Liver (tissue), 7 donors: ENCODE measurements at regions not wholly inside any gene's neighbourhood (a gene's known extent, or its start where the extent isn't known, plus 50 kb on each side); places are given as distances from the start of the nearest gene placed in this dataset.

Experiments
- DNase-seq: peaks from one replicate; pipeline ENCODE4 v3.0.0-alpha.2; 2017; ENCODE audit warnings: low spot score
- H3K27ac ChIP-seq, 2 donors: one replicate each; pipeline ENCODE4 v1.7.0; 2013; ENCODE audit warnings: inconsistent platforms in 2 of 2, low read length in 2 of 2, control low read depth in 1 of 2, low read depth in 1 of 2, mild to moderate bottlenecking in 1 of 2
- H3K27me3 ChIP-seq, 4 donors: one replicate each; pipeline versions ENCODE4 v1.6.1 to v1.7.0; 2013; ENCODE audit warnings: low read length in 3 of 4, inconsistent platforms in 1 of 4, mild to moderate bottlenecking in 1 of 4, moderate library complexity in 1 of 4; ENCODE audit not compliant: control insufficient read depth in 4 of 4, insufficient read depth in 4 of 4
- H3K36me3 ChIP-seq, 4 donors: one replicate each; pipeline versions ENCODE4 v1.6.1 to v1.7.0; 2013; ENCODE audit warnings: low read length in 3 of 4, mild to moderate bottlenecking in 3 of 4, low read depth in 1 of 4, moderate library complexity in 1 of 4; ENCODE audit not compliant: control insufficient read depth in 4 of 4, insufficient read depth in 3 of 4
- H3K4me1 ChIP-seq, 4 donors: one replicate each; pipeline versions ENCODE4 v1.6.1 to v1.7.0; 2013; ENCODE audit warnings: low read length in 3 of 4, mild to moderate bottlenecking in 3 of 4, moderate library complexity in 1 of 4; ENCODE audit not compliant: control insufficient read depth in 4 of 4, insufficient read depth in 4 of 4
- H3K4me3 ChIP-seq, 3 donors: one replicate each; pipeline versions ENCODE4 v1.6.1 to v1.7.0; 2013; ENCODE audit warnings: low read length in 3 of 3, control low read depth in 1 of 3, low read depth in 1 of 3, mild to moderate bottlenecking in 1 of 3
- H3K9ac ChIP-seq, 2 donors: one replicate each; pipeline ENCODE4 v1.7.0; 2013; ENCODE audit warnings: low read length in 2 of 2, mild to moderate bottlenecking in 2 of 2, moderate library complexity in 2 of 2, control low read depth in 1 of 2, low read depth in 1 of 2
- H3K9me3 ChIP-seq, 4 donors: one replicate each; pipeline versions ENCODE4 v1.6.1 to v1.7.0; 2013; ENCODE audit warnings: low read length in 3 of 4; ENCODE audit not compliant: control insufficient read depth in 4 of 4
- EGR1 ChIP-seq, 2 donors: IDR thresholded peaks; 2 replicates each; pipeline ENCODE4 v1.6.1; 2016 to 2018; ENCODE audit warnings: antibody characterized with exemption in 2 of 2, low read depth in 2 of 2
- FOXA1 ChIP-seq: IDR thresholded peaks from 2 replicates; pipeline ENCODE4 v1.6.1; 2016; ENCODE audit warnings: antibody characterized with exemption
- FOXA2 ChIP-seq: IDR thresholded peaks from 2 replicates; pipeline ENCODE4 v1.6.1; 2016; ENCODE audit warnings: antibody characterized with exemption
- HNF4A ChIP-seq, 2 donors: conservative IDR thresholded peaks; 2 replicates each; pipeline ENCODE4 v1.6.1; 2016; ENCODE audit warnings: antibody characterized with exemption in 2 of 2, mild to moderate bottlenecking in 2 of 2
- HNF4G ChIP-seq: IDR thresholded peaks from 2 replicates; pipeline ENCODE4 v1.6.1; 2016; ENCODE audit warnings: antibody characterized with exemption
- JUND ChIP-seq, 2 donors: IDR thresholded peaks; 2 replicates each; pipeline ENCODE4 v1.6.1; 2016; ENCODE audit warnings: antibody characterized with exemption in 2 of 2
- NR2F2 ChIP-seq: IDR thresholded peaks from 2 replicates; pipeline ENCODE4 v1.6.1; 2016; ENCODE audit warnings: antibody characterized with exemption
- RAD21 ChIP-seq, 2 donors: IDR thresholded peaks; 2 replicates each; pipeline ENCODE4 v1.6.1; 2016; ENCODE audit warnings: antibody characterized with exemption in 2 of 2, mild to moderate bottlenecking in 2 of 2
- RXRA ChIP-seq, 2 donors: IDR thresholded peaks; 2 replicates each; pipeline ENCODE4 v1.6.1; 2017 to 2018; ENCODE audit warnings: antibody characterized with exemption in 2 of 2, mild to moderate bottlenecking in 1 of 2
- SP1 ChIP-seq: IDR thresholded peaks from 2 replicates; pipeline ENCODE4 v1.6.1; 2018; ENCODE audit warnings: antibody characterized with exemption, mild to moderate bottlenecking
- TAF1 ChIP-seq: conservative IDR thresholded peaks from 2 replicates; pipeline ENCODE4 v1.6.1; 2016; ENCODE audit warnings: antibody characterized with exemption, mild to moderate bottlenecking
- YY1 ChIP-seq: IDR thresholded peaks from 2 replicates; pipeline ENCODE4 v1.6.1; 2016; ENCODE audit warnings: antibody characterized with exemption, mild to moderate bottlenecking
- TF ChIP-seq, protein P1 (sequence below): fragments of 150-350 bp; IDR thresholded peaks from 2 replicates; pipeline ENCODE4 v1.5.1; 2017; ENCODE audit warnings: improper control_type of control experiment, low read depth, low read length; ENCODE audit not compliant: missing input control
- TF ChIP-seq, protein P2 (sequence below): IDR thresholded peaks from 2 replicates; pipeline ENCODE4 v1.6.1; 2016; ENCODE audit warnings: antibody characterized with exemption
- TF ChIP-seq, protein P3 (sequence below): IDR thresholded peaks from 2 replicates; pipeline ENCODE4 v1.6.1; 2016; ENCODE audit warnings: antibody characterized with exemption
- donor health status: healthy.
- donor health status: healthy.
- donor health status: healthy.
- donor health status: healthy.

DNA sequence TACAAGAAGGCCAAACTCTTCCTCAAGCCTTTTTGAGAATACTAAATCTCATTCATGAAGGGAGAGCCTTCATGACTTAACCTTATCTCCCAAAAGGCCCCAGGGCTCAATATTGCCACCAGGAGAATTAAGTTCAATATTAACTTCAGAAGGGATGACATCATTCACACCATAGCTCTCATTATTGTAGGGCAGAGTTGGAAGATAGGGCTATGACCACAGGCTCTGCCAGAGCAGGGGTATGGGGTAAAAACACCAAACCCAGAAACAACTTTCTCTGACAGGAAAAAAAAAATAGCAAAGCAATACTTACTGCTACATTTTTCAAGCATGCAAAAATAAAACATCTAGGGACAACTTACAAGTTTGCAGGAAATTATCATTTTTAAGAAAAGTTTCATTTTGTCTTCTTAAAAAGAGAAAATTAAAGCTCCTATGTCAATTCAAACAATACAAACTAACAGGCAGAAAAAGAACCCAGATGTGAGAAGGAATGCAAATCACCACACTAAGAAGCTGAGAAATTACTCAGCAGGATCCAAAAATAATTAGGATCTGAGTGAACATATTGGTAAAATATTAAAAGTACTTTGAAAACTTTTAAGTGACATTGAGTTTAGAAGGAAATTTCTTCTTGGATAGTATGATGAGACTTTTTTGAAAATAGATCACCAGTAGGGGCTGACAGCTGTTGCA lies 1156.5 kb downstream of the NCAM2 start:
- DNase-seq: no peak
- H3K36me3 ChIP-seq: no peaks in the 10 kb centered on the region
- no peak overlapping the region for H3K27ac ChIP-seq
- H3K4me3 ChIP-seq: no peak overlapping the region
- no peaks in the 10 kb centered on the region for H3K27me3 ChIP-seq
- no peak overlapping the region for H3K9ac ChIP-seq
- no peak for TF ChIP-seq FOXA2
- no peak for TF ChIP-seq SP1
- TF ChIP-seq YY1: no peak
- TF ChIP-seq RAD21 (IDR thresholded peaks at IDR 0.05): no peak
- TF ChIP-seq, protein P1, sequence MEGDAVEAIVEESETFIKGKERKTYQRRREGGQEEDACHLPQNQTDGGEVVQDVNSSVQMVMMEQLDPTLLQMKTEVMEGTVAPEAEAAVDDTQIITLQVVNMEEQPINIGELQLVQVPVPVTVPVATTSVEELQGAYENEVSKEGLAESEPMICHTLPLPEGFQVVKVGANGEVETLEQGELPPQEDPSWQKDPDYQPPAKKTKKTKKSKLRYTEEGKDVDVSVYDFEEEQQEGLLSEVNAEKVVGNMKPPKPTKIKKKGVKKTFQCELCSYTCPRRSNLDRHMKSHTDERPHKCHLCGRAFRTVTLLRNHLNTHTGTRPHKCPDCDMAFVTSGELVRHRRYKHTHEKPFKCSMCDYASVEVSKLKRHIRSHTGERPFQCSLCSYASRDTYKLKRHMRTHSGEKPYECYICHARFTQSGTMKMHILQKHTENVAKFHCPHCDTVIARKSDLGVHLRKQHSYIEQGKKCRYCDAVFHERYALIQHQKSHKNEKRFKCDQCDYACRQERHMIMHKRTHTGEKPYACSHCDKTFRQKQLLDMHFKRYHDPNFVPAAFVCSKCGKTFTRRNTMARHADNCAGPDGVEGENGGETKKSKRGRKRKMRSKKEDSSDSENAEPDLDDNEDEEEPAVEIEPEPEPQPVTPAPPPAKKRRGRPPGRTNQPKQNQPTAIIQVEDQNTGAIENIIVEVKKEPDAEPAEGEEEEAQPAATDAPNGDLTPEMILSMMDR: no peak
- TF ChIP-seq HNF4G: no peak
- TF ChIP-seq TAF1: no peak
- TF ChIP-seq EGR1 (IDR thresholded peaks at IDR 0.05; ENCODE audit: low read depth in 2 of 2): no peak
- H3K4me1 ChIP-seq: no peaks in the 10 kb centered on the region
- H3K9me3 ChIP-seq: no peaks in the 10 kb centered on the region

DNA sequence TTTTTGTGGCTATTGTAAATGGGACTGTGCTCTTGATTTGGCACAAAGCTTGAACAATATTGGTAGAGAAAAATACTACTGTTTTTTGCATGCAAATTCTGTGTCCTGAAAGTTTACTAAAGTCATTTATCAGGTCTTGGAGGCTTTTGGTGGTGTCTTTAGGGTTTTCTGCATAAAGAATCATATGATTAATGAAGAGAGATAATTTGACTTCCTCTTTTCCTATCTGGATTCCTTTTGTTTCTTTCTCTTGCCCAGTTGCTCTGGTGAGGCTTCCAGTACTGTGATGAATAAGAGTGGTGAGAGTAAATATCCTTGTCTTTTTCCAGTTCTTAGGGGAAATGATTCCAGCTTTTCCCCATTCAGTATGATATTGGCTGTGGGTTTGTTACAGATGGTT lies 1166.7 kb downstream of the NCAM2 start:
- Histone ChIP-seq H3K27me3 (no peaks in the 10 kb centered on the region), H3K9me3 (peaks cover 0 to 3% (median 0%) of the 10 kb centered on the region in 4 donors), H3K4me1 (no peaks in the 10 kb centered on the region), H3K4me3 (no peak overlapping the region), H3K36me3 (no peaks in the 10 kb centered on the region), H3K27ac (no peak overlapping the region), H3K9ac (no peak overlapping the region)
- no peak for DNase-seq
- TF ChIP-seq RXRA (IDR thresholded peaks at IDR 0.05): no peak
- no peak for TF ChIP-seq HNF4G
- TF ChIP-seq HNF4A (conservative IDR thresholded peaks at IDR 0.05): no peak
- TF ChIP-seq, protein P2, sequence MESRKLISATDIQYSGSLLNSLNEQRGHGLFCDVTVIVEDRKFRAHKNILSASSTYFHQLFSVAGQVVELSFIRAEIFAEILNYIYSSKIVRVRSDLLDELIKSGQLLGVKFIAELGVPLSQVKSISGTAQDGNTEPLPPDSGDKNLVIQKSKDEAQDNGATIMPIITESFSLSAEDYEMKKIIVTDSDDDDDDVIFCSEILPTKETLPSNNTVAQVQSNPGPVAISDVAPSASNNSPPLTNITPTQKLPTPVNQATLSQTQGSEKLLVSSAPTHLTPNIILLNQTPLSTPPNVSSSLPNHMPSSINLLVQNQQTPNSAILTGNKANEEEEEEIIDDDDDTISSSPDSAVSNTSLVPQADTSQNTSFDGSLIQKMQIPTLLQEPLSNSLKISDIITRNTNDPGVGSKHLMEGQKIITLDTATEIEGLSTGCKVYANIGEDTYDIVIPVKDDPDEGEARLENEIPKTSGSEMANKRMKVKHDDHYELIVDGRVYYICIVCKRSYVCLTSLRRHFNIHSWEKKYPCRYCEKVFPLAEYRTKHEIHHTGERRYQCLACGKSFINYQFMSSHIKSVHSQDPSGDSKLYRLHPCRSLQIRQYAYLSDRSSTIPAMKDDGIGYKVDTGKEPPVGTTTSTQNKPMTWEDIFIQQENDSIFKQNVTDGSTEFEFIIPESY: no peak
- TF ChIP-seq, protein P1: no peak
- TF ChIP-seq YY1: no peak
- no peak for TF ChIP-seq FOXA1
- TF ChIP-seq NR2F2: no peak
- no peak for TF ChIP-seq JUND (IDR thresholded peaks at IDR 0.05)
- no peak for TF ChIP-seq EGR1 (IDR thresholded peaks at IDR 0.05; ENCODE audit: low read depth in 2 of 2)
- no peak for TF ChIP-seq TAF1
- no peak for TF ChIP-seq FOXA2
- TF ChIP-seq, protein P3, sequence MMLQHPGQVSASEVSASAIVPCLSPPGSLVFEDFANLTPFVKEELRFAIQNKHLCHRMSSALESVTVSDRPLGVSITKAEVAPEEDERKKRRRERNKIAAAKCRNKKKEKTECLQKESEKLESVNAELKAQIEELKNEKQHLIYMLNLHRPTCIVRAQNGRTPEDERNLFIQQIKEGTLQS: no peak
